B cell (primary cell): ENCODE measurements at regions not wholly inside any gene's neighbourhood (a gene's known extent, or its start where the extent isn't known, plus 50 kb on each side); places are given as distances from the start of the nearest gene placed in this dataset.
"Not testable (repeated sequence)": the region's sequence is repeated elsewhere in the genome, so short reads cannot be mapped to it uniquely, and the experiment has no call there.

Experiments
- ATAC-seq: fragments of 200-7000 bp; cut with Tn5 transposase; one replicate; pipeline ENCODE4 v1.10.0; 2021; ENCODE audit warnings: low read depth, mild to moderate bottlenecking, moderate number of reproducible peaks, moderate library complexity
- CTCF ChIA-PET: fragments of 350-600 bp; sonication (Branson Sonifier 250); formaldehyde crosslinking; loops from one replicate; lab custom pipeline; 2021; ENCODE audit warnings: antibody characterized with exemption, inconsistent platforms; lab: Charles Lee
- POLR2A ChIA-PET: fragments of 350-600 bp; sonication (Branson Sonifier 250); formaldehyde crosslinking; loops from one replicate; lab custom pipeline; 2021; ENCODE audit warnings: antibody characterized with exemption; lab: Charles Lee
- DNase-seq: peaks from one replicate; pipeline ENCODE4 v3.0.0; 2013
- H2AFZ ChIP-seq: 2 replicates; pipeline ENCODE4 v1.6.1; 2012; ENCODE audit warnings: mild to moderate bottlenecking, low read depth, low read length; ENCODE audit not compliant: insufficient read depth, poor library complexity, severe bottlenecking
- H3K27ac ChIP-seq, 2 donors: 1 replicate in 1 of 2; 2 replicates in 1 of 2; pipeline ENCODE4 v1.5.1; 2012 to 2013; ENCODE audit warnings: low read length in 2 of 2, mild to moderate bottlenecking in 2 of 2, moderate library complexity in 1 of 2
- H3K27me3 ChIP-seq, 4 experiments: fragments of 200-600 bp in 1 of 4; sonication (generic) in 1 of 4; replicated peaks in 1 of 4; 1 replicate in 2 of 4; 2 replicates in 2 of 4; pipeline versions ENCODE4 v1.6.1 to v1.7.0; 2013 to 2016; ENCODE audit warnings: low read length in 3 of 4, mild to moderate bottlenecking in 2 of 4, mixed read lengths in 1 of 4, moderate library complexity in 1 of 4; ENCODE audit not compliant: insufficient read depth in 4 of 4, control insufficient read depth in 3 of 4; ENCODE audit errors: control extremely low read depth in 1 of 4
- H3K36me3 ChIP-seq, 2 experiments: replicated peaks in 1 of 2; 1 replicate in 1 of 2; 2 replicates in 1 of 2; pipeline versions ENCODE4 v1.6.1 to v1.7.1; 2013; ENCODE audit warnings: low read length in 1 of 2; ENCODE audit not compliant: insufficient read depth in 2 of 2, control insufficient read depth in 1 of 2; ENCODE audit errors: control extremely low read depth in 1 of 2, extremely low read depth in 1 of 2
- H3K4me1 ChIP-seq, 2 donors: fragments of 200-600 bp in 1 of 2; sonication (generic) in 1 of 2; 1 replicate in 1 of 2; 2 replicates in 1 of 2; pipeline versions ENCODE4 v1.5.1 to v1.6.1; 2013 to 2017; ENCODE audit warnings: low read length in 2 of 2; ENCODE audit not compliant: control insufficient read depth in 2 of 2, insufficient read depth in 2 of 2
- H3K4me2 ChIP-seq: replicated peaks from 2 replicates; pipeline ENCODE3; 2012; ENCODE audit warnings: mild to moderate bottlenecking, low read depth, low read length; ENCODE audit not compliant: poor library complexity, severe bottlenecking
- H3K4me3 ChIP-seq, 5 experiments: fragments of 200-600 bp in 1 of 5; sonication (generic) in 1 of 5; 1 replicate in 3 of 5; 2 replicates in 2 of 5; pipeline versions ENCODE4 v1.5.1 to v1.7.0; 2011 to 2016; ENCODE audit warnings: low read length in 4 of 5, mild to moderate bottlenecking in 4 of 5, low read depth in 2 of 5, control low read depth in 1 of 5, moderate library complexity in 1 of 5; ENCODE audit not compliant: insufficient read depth in 1 of 5; ENCODE audit errors: control extremely low read depth in 1 of 5, extremely low read depth in 1 of 5
- H3K79me2 ChIP-seq: fragments of 200-600 bp; sonication (generic); one replicate; pipeline ENCODE4 v1.6.0; 2016; ENCODE audit warnings: low read length; ENCODE audit not compliant: control insufficient read depth, insufficient read depth
- H3K9ac ChIP-seq: fragments of 200-600 bp; sonication (generic); 2 replicates; pipeline ENCODE4 v1.6.1; 2017; ENCODE audit warnings: mild to moderate bottlenecking, low read length, moderate library complexity
- H3K9me3 ChIP-seq, 3 donors: one replicate each; pipeline versions ENCODE4 v1.6.1 to v1.7.1; 2013; ENCODE audit warnings: low read length in 2 of 3; ENCODE audit not compliant: control insufficient read depth in 2 of 3, insufficient read depth in 1 of 3; ENCODE audit errors: control extremely low read depth in 1 of 3
- H4K20me1 ChIP-seq: 2 replicates; pipeline ENCODE4 v1.6.0; 2012; ENCODE audit warnings: mild to moderate bottlenecking, low read length; ENCODE audit not compliant: insufficient read depth, control insufficient read depth, poor library complexity, severe bottlenecking
- H3K27ac Mint-ChIP-seq: one replicate; pipeline ENCODE4 v1.8.0; 2021; ENCODE audit warnings: mixed read lengths
- H3K27me3 Mint-ChIP-seq: one replicate; pipeline ENCODE4 v1.8.0; 2021; ENCODE audit warnings: mixed read lengths
- H3K4me1 Mint-ChIP-seq: one replicate; pipeline ENCODE4 v1.8.0; 2021; ENCODE audit warnings: mixed read lengths
- H3K4me3 Mint-ChIP-seq: one replicate; pipeline ENCODE4 v1.8.0; 2021; ENCODE audit warnings: mixed read lengths
- H3K9me3 Mint-ChIP-seq: one replicate; pipeline ENCODE4 v1.8.0; 2022; ENCODE audit warnings: mixed read lengths; ENCODE audit not compliant: insufficient read depth
- EZH2 ChIP-seq: IDR thresholded peaks from 2 replicates; pipeline ENCODE4 v1.6.1; 2012; ENCODE audit warnings: borderline replicate concordance, low read depth, mild to moderate bottlenecking, moderate library complexity, low read length; ENCODE audit not compliant: insufficient read depth, poor library complexity, severe bottlenecking
- WGBS: methylation state at CpG from one replicate; pipeline ENCODE4 v1.1.5; 2013; ENCODE audit warnings: missing lambda C conversion rate; ENCODE audit not compliant: insufficient coverage; 5-methylcytosine and 5-hydroxymethylcytosine counted together
- intact Hi-C: fragments of 100-400 bp; cut with micrococcal nuclease; formaldehyde crosslinking; loops from one replicate; pipeline ENCODE4 v1.10.0; 2022
- TF ChIP-seq, protein P1 (sequence below): fragments of 200-600 bp; IDR thresholded peaks from one replicate; pipeline ENCODE4 v1.8.0; 2022; ENCODE audit warnings: antibody characterized with exemption, mild to moderate bottlenecking

DNA sequence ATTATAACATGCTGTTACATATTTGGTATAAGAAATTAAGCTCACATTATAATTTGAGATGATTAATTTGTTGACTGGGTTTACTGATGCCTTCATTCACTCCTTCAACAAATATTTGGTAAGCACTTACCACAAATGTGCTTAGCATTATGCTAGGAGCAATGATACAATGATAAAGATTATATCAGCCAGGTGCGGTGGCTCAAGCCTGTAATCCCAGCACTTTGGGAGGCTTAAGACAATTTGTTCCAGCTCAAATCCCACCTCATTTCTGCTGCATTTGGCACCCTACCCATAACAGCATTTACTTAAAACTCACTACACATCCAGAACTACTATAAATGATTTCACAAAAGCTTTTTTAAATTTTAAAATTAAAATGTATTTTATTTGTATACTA lies 1263.6 kb upstream of the RAG2 start:
- TF ChIP-seq, protein P1, sequence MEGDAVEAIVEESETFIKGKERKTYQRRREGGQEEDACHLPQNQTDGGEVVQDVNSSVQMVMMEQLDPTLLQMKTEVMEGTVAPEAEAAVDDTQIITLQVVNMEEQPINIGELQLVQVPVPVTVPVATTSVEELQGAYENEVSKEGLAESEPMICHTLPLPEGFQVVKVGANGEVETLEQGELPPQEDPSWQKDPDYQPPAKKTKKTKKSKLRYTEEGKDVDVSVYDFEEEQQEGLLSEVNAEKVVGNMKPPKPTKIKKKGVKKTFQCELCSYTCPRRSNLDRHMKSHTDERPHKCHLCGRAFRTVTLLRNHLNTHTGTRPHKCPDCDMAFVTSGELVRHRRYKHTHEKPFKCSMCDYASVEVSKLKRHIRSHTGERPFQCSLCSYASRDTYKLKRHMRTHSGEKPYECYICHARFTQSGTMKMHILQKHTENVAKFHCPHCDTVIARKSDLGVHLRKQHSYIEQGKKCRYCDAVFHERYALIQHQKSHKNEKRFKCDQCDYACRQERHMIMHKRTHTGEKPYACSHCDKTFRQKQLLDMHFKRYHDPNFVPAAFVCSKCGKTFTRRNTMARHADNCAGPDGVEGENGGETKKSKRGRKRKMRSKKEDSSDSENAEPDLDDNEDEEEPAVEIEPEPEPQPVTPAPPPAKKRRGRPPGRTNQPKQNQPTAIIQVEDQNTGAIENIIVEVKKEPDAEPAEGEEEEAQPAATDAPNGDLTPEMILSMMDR: no peak
- TF ChIP-seq EZH2: no peak
- H3K9ac ChIP-seq: no peak overlapping the region
- no peaks in the 10 kb centered on the region for H3K4me1 ChIP-seq
- ChIA-PET POLR2A (no interaction called here), CTCF (no interaction called here)
- H3K9me3 ChIP-seq: no peaks in the 10 kb centered on the region
- H2AFZ ChIP-seq: no peak overlapping the region
- DNase-seq (no peak), ATAC-seq (no peak)
- H4K20me1 ChIP-seq: no peaks in the 10 kb centered on the region
- no peak overlapping the region for H3K4me3 Mint-ChIP-seq
- H3K36me3 ChIP-seq: no peaks in the 10 kb centered on the region
- H3K4me3 ChIP-seq: no peak overlapping the region
- H3K4me2 ChIP-seq: no peak overlapping the region
- H3K27me3 Mint-ChIP-seq: no peaks in the 10 kb centered on the region
- H3K4me1 Mint-ChIP-seq: no peaks in the 10 kb centered on the region
- no peak overlapping the region for H3K27ac ChIP-seq
- peaks cover 3% of the 10 kb centered on the region for H3K9me3 Mint-ChIP-seq
- H3K27me3 ChIP-seq: no peaks in the 10 kb centered on the region
- no peaks in the 10 kb centered on the region for H3K79me2 ChIP-seq
- WGBS: no CpG with 5 or more reads among the region's 1 CpG
- intact Hi-C loops: no loop called here
- no peak overlapping the region for H3K27ac Mint-ChIP-seq

DNA sequence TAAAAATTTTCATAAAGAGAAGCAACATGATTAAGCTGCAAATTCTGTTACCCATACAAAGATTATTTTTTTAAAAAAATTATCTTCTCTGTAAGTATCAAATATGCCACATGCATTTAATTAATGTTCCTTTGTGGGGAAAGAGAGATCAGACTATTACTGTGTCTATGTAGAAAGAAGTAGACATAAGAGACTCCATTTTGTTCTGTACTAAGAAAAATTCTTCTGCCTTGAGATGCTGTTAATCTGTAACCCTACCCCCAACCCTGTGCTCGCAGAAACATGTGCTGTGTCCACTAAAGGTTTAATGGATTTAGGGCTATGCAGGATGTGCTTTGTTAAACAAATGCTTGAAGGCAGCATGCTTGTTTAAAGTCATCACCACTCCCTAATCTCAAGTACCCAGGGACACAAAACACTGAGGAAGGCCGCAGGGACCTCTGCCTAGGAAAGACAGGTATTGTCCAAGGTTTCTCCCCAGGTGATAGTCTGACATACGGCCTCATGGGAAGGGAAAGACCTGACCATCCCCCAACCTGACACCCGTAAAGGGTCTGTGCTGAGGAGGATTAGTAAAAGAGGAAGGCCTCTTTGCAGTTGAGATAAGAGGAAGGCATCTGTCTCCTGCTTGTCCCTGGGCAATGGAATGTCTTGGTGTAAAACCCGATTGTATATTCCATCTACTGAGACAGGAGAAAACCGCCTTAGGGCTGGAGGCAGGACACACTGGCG lies 1260.9 kb upstream of the RAG2 start:
- POLR2A ChIA-PET, intact Hi-C loops, H3K27me3 ChIP-seq, H3K9ac ChIP-seq, CTCF ChIA-PET, H3K9me3 Mint-ChIP-seq, H3K79me2 ChIP-seq, H3K9me3 ChIP-seq, H3K27me3 Mint-ChIP-seq, H3K36me3 ChIP-seq, H3K27ac ChIP-seq, DNase-seq, H3K27ac Mint-ChIP-seq, H3K4me1 ChIP-seq, H3K4me2 ChIP-seq, H2AFZ ChIP-seq, H3K4me1 Mint-ChIP-seq, ATAC-seq, H3K4me3 ChIP-seq, H4K20me1 ChIP-seq, H3K4me3 Mint-ChIP-seq: not testable (repeated sequence)
- no CpG with 5 or more reads among the region's 7 CpGs for WGBS
